CD4-positive, alpha-beta T cell treated with Interleukin-10 for 1 hour (primary cell): ENCODE measurements at regions not wholly inside any gene's neighbourhood (a gene's known extent, or its start where the extent isn't known, plus 50 kb on each side); places are given as distances from the start of the nearest gene placed in this dataset.
"Not testable (repeated sequence)": the region's sequence is repeated elsewhere in the genome, so short reads cannot be mapped to it uniquely, and the experiment has no call there.

ENCODE experiments used
- DNase-seq: peaks from one replicate; pipeline ENCODE4 v3.0.0-alpha.2; 2020

DNA sequence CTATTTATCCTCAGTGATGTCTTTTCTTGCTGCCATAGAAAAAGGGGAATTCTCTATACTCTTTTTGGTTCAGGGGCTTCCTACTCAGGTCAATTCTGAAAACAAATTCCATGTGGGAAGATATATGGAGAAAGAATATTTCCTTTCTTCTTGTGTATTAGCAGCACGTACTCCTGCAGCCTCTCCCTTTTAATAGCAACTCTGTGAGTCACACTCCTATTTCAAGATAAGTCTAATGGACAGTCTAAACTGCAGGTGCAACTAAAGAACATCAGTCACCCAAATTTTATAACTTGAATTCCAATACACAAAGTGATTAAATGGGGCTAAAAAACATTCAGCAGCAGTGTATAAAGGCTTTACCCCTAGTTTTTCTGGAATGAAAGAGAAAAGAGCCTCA, 942.2 kb downstream of the CNTNAP5 start:
- no peak for DNase-seq

DNA sequence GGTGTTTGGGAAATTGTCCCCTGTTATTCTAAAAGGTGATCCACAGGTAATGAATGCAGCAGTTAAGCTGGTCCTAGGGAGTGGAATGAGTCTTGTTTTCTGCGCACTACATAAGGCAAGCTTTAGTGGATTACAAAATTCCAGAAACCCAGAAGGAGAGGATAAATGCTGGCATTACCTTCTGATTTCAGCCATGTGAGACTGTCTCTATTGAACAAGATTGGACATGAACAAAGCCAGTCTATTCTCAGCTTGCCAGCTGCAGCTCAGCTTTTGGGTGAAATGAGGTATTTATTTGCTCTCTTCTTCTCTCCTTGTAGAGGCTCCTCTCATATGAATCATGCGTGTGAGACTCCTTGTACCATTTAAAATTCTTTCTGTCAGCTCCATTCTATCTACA, 944.9 kb downstream of the CNTNAP5 start:
- DNase-seq: no peak

DNA sequence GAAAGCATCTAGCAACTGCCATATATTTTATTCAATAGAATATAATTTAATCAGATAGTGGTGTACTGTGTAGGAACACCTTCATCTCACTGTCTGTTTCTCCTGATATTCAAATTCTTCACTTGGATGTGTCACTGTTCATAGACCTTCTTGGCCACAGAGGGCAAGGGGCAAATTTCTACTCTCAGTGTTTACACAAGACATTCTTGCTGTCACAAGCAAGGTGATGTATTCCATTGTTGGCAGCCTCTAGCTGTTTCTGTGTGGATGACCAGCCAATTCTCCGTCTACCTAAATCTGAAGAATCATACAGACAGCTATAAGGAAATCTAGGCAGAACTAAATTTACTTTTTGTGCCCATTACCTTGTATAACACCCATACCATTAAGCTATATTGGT, 948.3 kb downstream of the CNTNAP5 start:
- no peak for DNase-seq

DNA sequence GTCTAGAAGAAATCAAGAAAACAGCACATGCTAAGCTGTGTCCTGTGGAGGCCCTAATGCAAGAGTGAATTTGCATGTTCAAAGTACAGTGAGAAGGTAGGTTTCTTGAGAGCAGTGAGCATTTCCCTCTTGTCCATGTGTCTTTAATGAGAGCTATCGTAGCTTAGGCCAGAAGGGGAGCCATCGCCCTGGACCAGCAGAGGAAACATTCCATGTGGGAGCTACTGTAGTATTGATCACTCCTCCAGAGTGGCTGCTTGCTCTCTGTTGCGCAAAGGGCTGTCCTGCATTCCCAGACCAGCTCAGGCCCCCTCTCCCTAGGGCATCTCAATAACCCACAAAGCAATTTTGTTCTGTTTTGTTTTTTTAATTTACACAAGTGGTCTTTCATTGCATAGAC, 950.1 kb downstream of the CNTNAP5 start:
- no peak for DNase-seq

DNA sequence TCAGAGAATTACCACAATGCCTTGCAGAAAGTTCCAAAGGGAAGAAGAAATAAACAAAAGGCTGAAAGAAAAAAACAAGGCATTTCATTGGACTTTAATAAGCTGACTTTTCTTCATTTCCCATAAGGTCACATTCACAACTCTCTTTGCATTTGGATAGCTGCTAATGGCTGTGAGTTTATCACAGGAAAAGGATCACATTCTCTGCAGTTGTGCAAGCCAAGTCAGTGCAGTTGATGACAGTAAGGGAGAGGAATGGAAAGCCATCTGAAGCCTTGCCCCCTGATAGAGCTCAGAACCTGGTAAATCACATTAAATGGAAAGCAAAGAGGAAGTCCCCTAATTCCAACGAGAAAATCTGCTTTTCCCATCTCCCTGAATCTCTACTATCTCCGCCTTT, 950.6 kb downstream of the CNTNAP5 start:
- DNase-seq: no peak

DNA sequence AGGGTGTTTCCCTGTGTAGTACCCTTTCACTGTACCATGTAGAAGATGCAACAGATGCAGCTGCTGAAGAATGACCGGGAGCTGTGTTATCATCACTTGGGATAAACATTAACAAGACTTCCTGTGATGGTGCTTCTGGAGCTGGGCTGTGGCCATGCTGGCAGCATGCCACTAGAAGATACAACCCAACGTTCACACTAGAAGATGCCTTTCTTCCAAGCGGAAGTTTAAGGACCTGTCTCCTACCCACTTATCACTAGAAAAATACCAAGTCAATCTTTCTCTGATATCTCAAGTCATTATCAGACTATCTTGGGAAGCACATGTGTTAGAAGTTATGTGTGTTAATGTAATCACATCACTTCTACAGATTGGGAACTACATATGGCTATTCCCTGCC, 953.5 kb downstream of the CNTNAP5 start:
- DNase-seq: no peak

DNA sequence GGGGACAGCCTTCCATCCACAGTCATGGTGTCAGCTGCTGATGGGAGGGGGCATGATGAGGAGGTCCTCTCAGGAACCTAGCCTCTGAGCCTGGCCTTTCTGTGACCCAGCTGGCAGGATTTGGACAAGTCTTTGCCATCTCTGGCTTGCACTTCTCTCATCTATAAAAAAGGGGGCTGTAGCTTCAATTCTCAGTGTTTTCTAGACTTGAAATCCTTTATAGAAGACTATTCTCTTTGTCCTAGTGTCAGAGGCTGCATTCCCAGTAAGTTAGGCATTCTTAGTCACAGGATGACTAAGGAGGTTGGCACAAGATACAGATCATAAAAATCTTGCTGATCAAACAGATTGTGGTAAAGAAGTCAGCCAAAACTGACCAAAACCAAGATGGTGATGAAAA, 958.5 kb downstream of the CNTNAP5 start:
- DNase-seq: no peak

DNA sequence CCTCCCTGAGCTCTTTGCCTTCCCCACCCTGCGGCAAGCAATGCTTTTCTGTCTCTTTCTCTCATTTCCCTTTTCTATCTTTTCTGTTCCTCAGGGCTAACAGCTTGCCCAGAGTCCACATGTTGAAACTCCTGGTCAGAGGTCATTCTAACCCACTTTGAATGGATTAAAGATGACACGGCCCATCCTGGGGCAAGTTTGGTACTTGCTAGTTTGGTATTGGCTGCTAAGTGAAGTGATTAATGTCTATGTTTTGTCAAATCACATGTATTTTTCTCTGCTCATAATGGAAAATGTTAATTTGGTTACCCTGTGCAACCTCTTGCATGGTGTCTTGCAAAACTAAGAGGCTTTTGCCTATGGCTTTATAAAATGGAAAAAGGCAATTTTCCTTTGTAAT, 960.2 kb downstream of the CNTNAP5 start:
- no peak for DNase-seq

DNA sequence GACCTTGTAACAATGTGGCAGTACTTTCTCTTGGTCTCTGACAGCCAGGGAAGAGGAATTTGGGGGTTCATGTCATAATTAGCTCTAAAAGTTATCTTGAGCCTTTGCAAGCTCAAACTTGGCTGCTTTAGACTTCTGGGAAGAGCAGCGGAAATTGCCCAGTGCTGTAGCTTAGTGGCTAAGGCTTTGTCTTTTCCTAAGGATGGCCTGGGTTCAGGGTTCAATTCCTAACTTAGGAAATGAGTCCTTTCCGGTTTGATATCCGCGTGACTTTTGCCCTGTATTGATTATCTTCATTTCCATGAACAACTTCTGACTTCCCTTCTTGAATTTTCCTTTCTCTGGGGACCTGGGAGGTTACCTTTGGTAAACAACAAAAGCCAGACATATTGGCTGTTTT, 961.0 kb downstream of the CNTNAP5 start:
- DNase-seq: no peak

DNA sequence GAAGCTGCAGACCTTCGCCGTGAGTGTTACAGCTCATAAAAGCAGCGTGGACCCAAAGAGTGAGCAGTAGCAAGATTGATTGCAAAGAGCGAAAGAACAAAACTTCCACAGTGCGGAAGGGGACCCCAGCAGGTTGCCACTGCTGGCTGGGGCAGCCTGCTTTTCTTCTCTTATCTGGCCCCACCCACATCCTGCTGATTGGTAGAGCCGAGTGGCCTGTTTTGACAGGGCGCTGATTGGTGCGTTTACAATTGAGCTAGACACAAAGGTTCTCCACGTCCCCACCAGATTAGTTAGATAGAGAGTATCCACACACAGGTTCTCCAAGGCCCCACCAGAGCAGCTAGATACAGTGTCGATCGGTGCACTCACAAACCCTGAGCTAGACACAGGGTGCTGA, 961.8 kb downstream of the CNTNAP5 start:
- DNase-seq: not testable (repeated sequence)

DNA sequence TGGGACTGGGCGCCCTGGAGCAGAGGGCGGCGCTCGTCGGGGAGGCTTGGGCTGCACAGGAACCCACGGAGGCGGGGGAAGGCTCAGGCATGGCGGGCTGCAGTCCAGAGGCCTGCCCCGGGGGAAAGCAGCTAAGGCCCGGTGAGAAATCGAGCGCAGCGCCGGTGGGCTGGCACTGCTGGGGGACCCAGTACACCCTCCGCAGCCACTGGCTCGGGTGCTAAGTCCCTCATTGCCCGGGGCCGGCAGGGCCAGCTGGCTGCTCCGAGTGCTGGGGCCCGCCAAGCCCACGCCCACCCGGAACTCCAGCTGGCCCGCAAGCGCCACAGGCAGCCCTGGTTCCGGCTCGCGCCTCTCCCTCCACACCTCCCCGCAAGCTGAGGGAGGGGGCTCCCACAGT, 962.3 kb downstream of the CNTNAP5 start:
- DNase-seq: not testable (repeated sequence)

DNA sequence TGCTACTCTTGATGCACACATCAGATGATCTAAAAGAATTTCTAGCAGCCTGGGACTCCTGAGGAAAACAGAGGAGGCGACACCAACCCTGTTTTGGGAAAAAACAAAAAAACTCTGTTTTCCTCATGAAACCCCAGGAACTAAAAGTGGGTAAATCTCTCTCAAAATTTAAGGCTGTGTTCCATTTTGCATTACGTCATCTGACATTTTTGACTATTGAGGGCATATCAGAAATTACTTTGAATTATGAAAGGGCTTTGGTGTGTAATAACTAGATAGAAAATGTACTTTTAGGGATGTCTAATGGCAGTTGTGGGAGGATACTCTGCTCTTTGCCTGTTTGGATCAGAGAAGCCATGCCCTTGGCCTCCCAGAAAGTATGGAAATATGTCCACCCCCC, 963.0 kb downstream of the CNTNAP5 start:
- no peak for DNase-seq

DNA sequence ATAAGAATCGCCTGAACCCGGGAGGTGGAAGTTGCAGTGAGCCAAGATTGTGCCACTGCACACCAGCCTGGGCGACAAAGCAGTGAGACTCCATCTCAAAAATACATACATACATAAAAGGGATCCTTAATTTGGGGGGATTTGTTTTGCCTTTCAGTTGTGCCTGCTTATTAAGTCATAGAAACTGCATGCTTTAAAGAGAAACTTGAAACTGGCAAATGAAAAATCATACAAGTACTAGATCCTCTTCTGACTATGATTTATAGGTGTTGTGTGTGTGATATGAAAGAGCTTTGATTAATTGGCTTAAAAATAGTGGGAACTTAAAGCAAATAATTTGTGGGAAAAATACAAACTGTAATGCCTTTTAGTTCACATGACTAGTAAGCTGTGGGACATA, 963.7 kb downstream of the CNTNAP5 start:
- no peak for DNase-seq

DNA sequence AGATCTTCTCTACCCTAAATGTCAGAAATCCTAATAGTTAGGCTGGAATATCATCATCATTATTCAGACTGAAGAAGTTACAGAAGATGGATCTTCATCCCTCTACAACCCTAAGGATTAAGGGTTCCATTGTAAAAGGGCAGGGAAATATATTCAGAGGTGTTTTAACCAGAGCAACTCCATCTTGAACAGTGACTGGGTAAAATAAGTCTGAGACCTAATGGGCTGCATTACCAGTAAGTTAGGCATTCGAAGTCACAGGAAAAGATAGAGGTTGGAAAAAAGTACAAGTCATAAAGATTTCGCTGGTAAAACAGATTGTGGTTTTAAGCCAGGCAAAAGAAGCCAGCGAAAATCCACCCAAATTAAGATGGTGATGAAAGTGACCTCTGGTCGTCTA, 968.7 kb downstream of the CNTNAP5 start:
- DNase-seq: no peak

DNA sequence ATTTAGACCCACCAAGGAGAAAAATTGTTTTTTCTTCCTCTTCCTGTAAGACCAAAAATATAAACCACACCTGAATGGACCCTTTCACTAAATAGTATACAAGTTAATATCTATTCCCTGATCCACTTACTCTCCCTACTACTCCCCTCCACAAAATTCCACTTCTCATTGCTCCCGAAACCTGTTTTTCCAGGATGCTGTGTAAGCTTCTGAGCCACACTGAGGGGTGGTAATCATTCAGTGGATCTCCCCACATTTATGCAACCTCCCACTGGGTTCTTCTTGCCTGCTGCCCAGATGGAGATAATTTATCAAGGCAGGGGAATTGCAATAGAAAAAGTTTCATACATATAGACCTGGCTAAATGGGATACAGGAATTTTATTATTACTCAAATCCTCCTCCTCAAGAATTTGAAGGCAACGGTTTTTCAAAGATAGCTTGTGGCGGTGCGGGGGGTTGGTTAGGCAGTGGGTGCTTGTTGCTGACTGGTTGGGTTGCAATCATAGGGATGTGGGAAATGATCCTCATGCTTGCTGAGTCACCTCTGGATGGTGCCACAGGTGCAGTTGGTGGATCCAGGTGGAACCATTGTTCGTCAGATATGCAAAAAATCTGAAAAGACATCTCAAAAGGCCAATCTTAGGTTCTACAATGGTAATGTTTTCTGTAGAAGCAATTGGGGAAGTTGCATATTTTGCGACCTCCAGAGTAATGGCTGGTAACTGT, 970.3 kb downstream of the CNTNAP5 start:
- no peak for DNase-seq

DNA sequence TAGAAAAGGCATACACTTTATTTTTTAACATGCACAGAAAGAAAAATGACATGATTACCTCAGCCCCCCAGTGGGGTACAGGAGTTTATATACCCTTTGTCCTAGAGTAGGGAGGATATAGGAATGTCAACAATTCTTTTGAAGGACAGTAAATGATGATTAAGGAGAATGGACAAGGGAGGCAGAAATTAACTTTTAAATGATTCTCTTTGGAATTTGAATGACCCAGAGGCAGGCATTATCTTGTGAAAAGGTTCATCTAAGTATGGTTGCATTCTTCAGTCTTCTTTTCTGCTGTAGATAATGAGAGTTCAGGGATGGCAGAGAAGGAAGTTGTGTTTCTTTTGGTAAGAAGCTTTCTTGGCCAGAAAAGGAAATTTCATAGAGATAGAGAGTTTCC, 971.3 kb downstream of the CNTNAP5 start:
- DNase-seq: no peak

DNA sequence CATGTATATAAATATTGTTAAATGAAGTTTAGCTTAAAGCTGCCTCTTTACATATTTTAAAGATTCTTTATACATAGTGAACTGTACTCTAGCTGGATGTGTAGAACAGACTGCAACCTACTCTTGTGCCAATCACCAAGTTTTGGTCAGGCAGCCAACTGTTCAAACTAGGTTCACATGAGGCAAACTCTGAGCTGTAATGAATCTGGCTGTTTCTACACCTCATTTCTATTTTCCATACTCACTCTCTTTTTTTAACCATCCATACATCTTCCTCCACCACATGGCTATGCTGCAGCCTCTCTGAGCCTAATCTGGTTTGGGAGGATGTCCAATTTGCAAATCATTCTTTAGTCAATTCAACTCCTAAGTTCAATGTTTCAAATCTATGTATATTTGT, 974.8 kb downstream of the CNTNAP5 start:
- DNase-seq: no peak

DNA sequence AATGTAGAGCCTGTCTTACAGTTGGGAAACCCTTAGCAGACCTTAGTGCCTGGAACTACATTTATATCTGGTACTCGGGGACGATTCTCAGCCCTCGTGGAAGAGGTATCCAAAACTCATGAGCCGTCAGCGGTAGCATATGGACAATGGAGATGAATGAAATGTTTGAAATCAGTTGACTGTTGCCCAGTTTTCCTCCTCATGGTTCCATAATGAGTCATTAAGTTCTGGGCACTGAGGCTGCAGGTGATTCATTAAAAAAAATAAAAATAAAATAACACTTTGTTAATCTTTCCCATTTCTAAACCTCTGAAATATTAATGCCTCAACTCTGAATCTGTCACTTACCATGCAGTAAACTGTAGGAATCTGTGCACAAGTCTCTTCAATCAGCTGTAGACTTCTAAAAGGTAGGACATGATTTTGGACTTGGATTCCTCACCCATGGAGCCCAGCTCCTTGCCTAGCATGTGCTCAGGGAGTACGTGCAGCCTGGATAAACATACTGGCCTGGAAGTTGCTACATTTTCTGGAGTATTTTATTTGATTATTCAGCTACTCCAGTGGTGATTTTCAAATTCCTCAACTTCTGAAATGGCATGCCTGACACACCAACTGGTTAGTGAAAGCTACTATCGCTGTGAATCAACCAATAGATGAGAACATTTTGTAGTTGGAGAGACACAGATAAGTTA, 979.2 kb downstream of the CNTNAP5 start:
- DNase-seq: no peak

DNA sequence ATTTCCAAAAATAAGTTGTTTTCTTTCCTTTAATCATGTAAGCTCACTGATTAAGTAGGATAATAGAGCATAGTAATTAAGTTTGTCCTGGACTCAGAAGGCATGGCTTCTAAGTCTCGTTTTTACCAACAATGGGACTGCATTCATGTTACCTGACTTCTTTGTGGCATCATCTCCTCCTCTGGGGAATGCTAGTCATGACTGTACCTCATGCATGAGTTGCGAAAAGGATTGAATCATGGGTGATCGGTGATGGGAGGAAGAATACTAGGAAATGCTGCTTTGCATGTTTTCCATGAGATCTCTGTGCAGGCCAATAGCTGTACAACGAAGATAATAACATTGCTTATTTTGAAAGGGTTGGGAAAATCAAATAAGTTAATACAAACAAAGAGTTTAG, 981.6 kb downstream of the CNTNAP5 start:
- no peak for DNase-seq

DNA sequence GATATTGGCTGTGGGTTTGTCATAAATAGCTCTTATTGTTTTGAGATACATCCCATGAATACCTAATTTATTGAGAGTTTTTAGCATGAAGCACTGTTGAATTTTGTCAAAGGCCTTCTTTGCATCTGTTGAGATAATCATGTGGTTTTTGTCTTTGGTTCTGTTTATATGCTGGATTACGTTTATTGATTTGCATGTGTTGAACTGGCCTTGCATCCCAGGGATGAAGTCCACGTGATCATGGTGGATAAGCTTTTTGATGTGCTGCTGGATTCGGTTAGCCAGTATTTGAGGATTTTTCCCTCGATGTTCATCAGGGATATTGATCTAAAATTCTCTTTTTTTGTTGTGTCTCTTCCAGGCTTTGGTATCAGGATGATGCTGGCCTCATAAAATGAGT, 1003.6 kb downstream of the CNTNAP5 start:
- not testable (repeated sequence) for DNase-seq

DNA sequence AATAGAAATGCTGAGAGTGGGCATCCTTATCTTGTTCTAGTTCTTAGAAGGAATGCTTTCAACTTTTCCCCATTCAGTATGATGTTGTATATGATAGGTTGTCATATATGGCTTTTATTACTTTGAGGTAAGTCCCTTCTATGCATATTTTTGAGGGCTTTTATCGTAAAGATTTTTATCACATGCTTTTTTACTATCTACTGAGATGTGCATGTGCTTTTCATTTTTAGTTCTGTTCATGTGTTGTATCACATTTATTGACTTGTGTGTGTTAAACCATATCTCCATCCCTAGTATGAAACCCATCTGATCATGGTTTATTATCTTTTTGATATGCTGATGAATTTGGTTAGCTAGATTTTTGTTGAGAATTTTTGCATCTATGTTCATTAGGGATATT, 1008.8 kb downstream of the CNTNAP5 start:
- no peak for DNase-seq

DNA sequence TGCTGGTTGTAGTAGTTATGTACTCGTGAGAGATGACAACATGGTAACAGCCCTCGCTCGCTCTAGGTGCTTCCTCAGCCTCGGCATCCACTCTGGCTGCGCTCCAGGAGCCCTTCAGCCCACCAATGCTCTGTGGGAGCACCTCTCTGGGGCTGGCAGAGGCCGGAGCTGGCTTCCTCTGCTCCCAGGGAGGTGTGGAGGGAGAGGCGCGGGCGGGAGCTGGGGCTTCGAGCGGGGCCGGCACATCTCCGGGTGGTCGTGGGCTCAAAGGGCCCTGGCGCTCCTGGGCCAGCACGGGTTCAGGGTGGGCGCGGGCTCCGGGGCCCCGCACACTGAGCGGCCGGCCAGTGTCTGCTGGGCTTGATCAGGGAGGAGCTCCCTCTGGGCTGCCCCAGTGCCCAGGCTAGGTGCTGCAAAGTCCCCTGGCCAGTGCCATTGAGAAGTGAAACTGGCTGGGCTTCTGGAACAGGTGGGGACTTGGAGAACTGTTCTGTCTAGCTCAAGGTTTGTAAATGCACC, 1012.1 kb downstream of the CNTNAP5 start:
- DNase-seq: no peak

DNA sequence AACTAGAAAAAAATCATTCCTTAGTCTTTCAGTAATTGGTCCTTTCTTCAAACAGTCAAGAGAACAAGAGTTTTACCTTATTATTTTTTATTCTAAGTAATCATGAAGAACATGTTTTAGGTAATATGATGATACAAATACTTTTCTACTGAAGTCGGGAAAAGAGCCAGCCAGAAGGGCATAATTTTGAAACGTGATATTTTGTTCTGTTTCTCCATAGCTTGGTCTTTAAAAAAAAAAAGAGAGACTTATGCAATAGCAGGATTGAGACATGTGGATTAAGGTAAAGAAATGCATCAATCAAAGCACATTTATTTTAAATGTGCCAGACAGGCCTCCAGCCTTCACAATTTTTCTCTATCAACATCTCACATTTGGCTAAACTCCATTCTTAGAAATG, 1016.8 kb downstream of the CNTNAP5 start:
- DNase-seq: no peak

DNA sequence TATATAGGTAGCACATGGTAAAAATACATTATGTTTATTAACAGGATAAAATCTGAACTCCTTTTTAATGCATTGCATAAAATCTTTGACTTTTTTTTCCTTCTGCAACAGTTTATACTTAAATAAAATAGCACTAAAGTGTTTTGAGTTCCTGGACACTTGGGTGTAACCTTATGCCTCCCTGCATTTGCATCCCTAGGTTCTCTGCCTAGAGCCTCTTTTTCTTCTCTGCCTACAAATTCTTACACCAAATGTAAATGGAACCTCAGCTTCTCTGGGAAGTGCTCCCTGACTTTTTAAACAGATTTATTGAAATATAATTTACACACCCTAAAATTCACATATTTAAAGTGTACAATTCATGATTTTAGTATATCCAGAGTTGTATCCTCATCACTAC, 1017.6 kb downstream of the CNTNAP5 start:
- DNase-seq: no peak
